ENCODE measurements at regions not wholly inside any gene's neighbourhood (a gene's known extent, or its start where the extent isn't known, plus 50 kb on each side); places are given as distances from the start of the nearest gene placed in this dataset.
"Not testable (repeated sequence)": the region's sequence is repeated elsewhere in the genome, so short reads cannot be mapped to it uniquely, and the experiment has no call there.

- 97% methylated on average over 3 of the region's 3 CpGs for WGBS
- DNase-seq (ENCODE audit: low read depth in 6 of 9, low spot score in 9 of 9); H3K4me1 ChIP-seq (ENCODE audit: control insufficient read depth in 2 of 2, insufficient read depth in 2 of 2, low read length in 2 of 2); H3K4me3 ChIP-seq (ENCODE audit: low read length in 2 of 2); H3K36me3 ChIP-seq (ENCODE audit: control insufficient read depth in 2 of 2, insufficient read depth in 2 of 2, low read length in 1 of 2); H3K27ac ChIP-seq (ENCODE audit: low read depth in 1 of 2, low read length in 1 of 2); H3K27me3 ChIP-seq (ENCODE audit: control insufficient read depth in 2 of 2, insufficient read depth in 1 of 2, low read length in 1 of 2): not testable (repeated sequence)
- peaks cover 0 to 11% of the 10 kb centered on the region in 2 donors for H3K9me3 ChIP-seq (ENCODE audit: control insufficient read depth in 2 of 2, insufficient read depth in 1 of 2, low read length in 1 of 2)
These were observed 204.8 kb upstream of the STT3B start for GRCh38 chr3:31327826-31328357.

GRCh38 chr3:31331278-31331677 is 201.4 kb upstream of the STT3B start:
- DNase-seq (ENCODE audit: low read depth in 6 of 9, low spot score in 9 of 9), result no peak
- Histone ChIP-seq H3K4me3 (ENCODE audit: low read length in 2 of 2) (no peak overlapping the region), H3K36me3 (ENCODE audit: control insufficient read depth in 2 of 2, insufficient read depth in 2 of 2, low read length in 1 of 2) (no peaks in the 10 kb centered on the region), H3K27ac (ENCODE audit: low read depth in 1 of 2, low read length in 1 of 2) (no peak overlapping the region), H3K9me3 (ENCODE audit: control insufficient read depth in 2 of 2, insufficient read depth in 1 of 2, low read length in 1 of 2) (peaks cover 0 to 11% of the 10 kb centered on the region in 2 donors), H3K27me3 (ENCODE audit: control insufficient read depth in 2 of 2, insufficient read depth in 1 of 2, low read length in 1 of 2) (no peaks in the 10 kb centered on the region), H3K4me1 (ENCODE audit: control insufficient read depth in 2 of 2, insufficient read depth in 2 of 2, low read length in 2 of 2) (no peaks in the 10 kb centered on the region)
- 81% methylated on average over 3 of the region's 3 CpGs for WGBS

- Histone ChIP-seq H3K27ac (ENCODE audit: low read depth in 1 of 2, low read length in 1 of 2) (no peak overlapping the region), H3K4me1 (ENCODE audit: control insufficient read depth in 2 of 2, insufficient read depth in 2 of 2, low read length in 2 of 2) (no peaks in the 10 kb centered on the region), H3K4me3 (ENCODE audit: low read length in 2 of 2) (no peak overlapping the region), H3K9me3 (ENCODE audit: control insufficient read depth in 2 of 2, insufficient read depth in 1 of 2, low read length in 1 of 2) (no peaks in the 10 kb centered on the region), H3K36me3 (ENCODE audit: control insufficient read depth in 2 of 2, insufficient read depth in 2 of 2, low read length in 1 of 2) (no peaks in the 10 kb centered on the region), H3K27me3 (ENCODE audit: control insufficient read depth in 2 of 2, insufficient read depth in 1 of 2, low read length in 1 of 2) (no peaks in the 10 kb centered on the region)
- 91% methylated on average over 2 of the region's 2 CpGs for WGBS
- DNase-seq (ENCODE audit: low read depth in 6 of 9, low spot score in 9 of 9), result no peak
These were observed 191.6 kb upstream of the STT3B start for GRCh38 chr3:31341130-31341529.

GRCh38 chr3:31343075-31343474 is 189.7 kb upstream of the STT3B start:
- WGBS, result 97% methylated on average over 1 of the region's 1 CpG
- Histone ChIP-seq H3K36me3 (ENCODE audit: control insufficient read depth in 2 of 2, insufficient read depth in 2 of 2, low read length in 1 of 2) (no peaks in the 10 kb centered on the region), H3K4me3 (ENCODE audit: low read length in 2 of 2) (no peak overlapping the region), H3K4me1 (ENCODE audit: control insufficient read depth in 2 of 2, insufficient read depth in 2 of 2, low read length in 2 of 2) (no peaks in the 10 kb centered on the region), H3K27me3 (ENCODE audit: control insufficient read depth in 2 of 2, insufficient read depth in 1 of 2, low read length in 1 of 2) (no peaks in the 10 kb centered on the region), H3K9me3 (ENCODE audit: control insufficient read depth in 2 of 2, insufficient read depth in 1 of 2, low read length in 1 of 2) (no peaks in the 10 kb centered on the region), H3K27ac (ENCODE audit: low read depth in 1 of 2, low read length in 1 of 2) (no peak overlapping the region)
- no peak for DNase-seq (ENCODE audit: low read depth in 6 of 9, low spot score in 9 of 9)

- Histone ChIP-seq H3K36me3 (ENCODE audit: control insufficient read depth in 2 of 2, insufficient read depth in 2 of 2, low read length in 1 of 2) (no peaks in the 10 kb centered on the region), H3K4me3 (ENCODE audit: low read length in 2 of 2) (no peak overlapping the region), H3K27ac (ENCODE audit: low read depth in 1 of 2, low read length in 1 of 2) (no peak overlapping the region), H3K4me1 (ENCODE audit: control insufficient read depth in 2 of 2, insufficient read depth in 2 of 2, low read length in 2 of 2) (no peaks in the 10 kb centered on the region), H3K9me3 (ENCODE audit: control insufficient read depth in 2 of 2, insufficient read depth in 1 of 2, low read length in 1 of 2) (no peaks in the 10 kb centered on the region), H3K27me3 (ENCODE audit: control insufficient read depth in 2 of 2, insufficient read depth in 1 of 2, low read length in 1 of 2) (no peaks in the 10 kb centered on the region)
- no peak for DNase-seq (ENCODE audit: low read depth in 6 of 9, low spot score in 9 of 9)
- 97% methylated on average over 2 of the region's 2 CpGs for WGBS
These were observed 187.1 kb upstream of the STT3B start for GRCh38 chr3:31345581-31345980.

- 98% methylated on average over 5 of the region's 5 CpGs for WGBS
- no peak overlapping the region for H3K27ac ChIP-seq (ENCODE audit: low read depth in 1 of 2, low read length in 1 of 2)
- H3K4me1 ChIP-seq (ENCODE audit: control insufficient read depth in 2 of 2, insufficient read depth in 2 of 2, low read length in 2 of 2), result no peaks in the 10 kb centered on the region
- H3K36me3 ChIP-seq (ENCODE audit: control insufficient read depth in 2 of 2, insufficient read depth in 2 of 2, low read length in 1 of 2), result no peaks in the 10 kb centered on the region
- H3K9me3 ChIP-seq (ENCODE audit: control insufficient read depth in 2 of 2, insufficient read depth in 1 of 2, low read length in 1 of 2), result no peaks in the 10 kb centered on the region
- no peak for DNase-seq (ENCODE audit: low read depth in 6 of 9, low spot score in 9 of 9)
- H3K4me3 ChIP-seq (ENCODE audit: low read length in 2 of 2), result no peak overlapping the region
- no peaks in the 10 kb centered on the region for H3K27me3 ChIP-seq (ENCODE audit: control insufficient read depth in 2 of 2, insufficient read depth in 1 of 2, low read length in 1 of 2)
These were observed 186.2 kb upstream of the STT3B start for GRCh38 chr3:31346542-31346979.

- no peak overlapping the region for H3K27ac ChIP-seq (ENCODE audit: low read depth in 1 of 2, low read length in 1 of 2)
- H3K4me1 ChIP-seq (ENCODE audit: control insufficient read depth in 2 of 2, insufficient read depth in 2 of 2, low read length in 2 of 2), result no peaks in the 10 kb centered on the region
- H3K9me3 ChIP-seq (ENCODE audit: control insufficient read depth in 2 of 2, insufficient read depth in 1 of 2, low read length in 1 of 2), result no peaks in the 10 kb centered on the region
- no peak overlapping the region for H3K4me3 ChIP-seq (ENCODE audit: low read length in 2 of 2)
- no peaks in the 10 kb centered on the region for H3K27me3 ChIP-seq (ENCODE audit: control insufficient read depth in 2 of 2, insufficient read depth in 1 of 2, low read length in 1 of 2)
- no peak for DNase-seq (ENCODE audit: low read depth in 6 of 9, low spot score in 9 of 9)
- H3K36me3 ChIP-seq (ENCODE audit: control insufficient read depth in 2 of 2, insufficient read depth in 2 of 2, low read length in 1 of 2), result no peaks in the 10 kb centered on the region
- WGBS, result 99% methylated on average over 1 of the region's 1 CpG
These were observed 183.6 kb upstream of the STT3B start for GRCh38 chr3:31349001-31349748.

GRCh38 chr3:31350307-31350706 is 182.4 kb upstream of the STT3B start:
- no peak for DNase-seq (ENCODE audit: low read depth in 6 of 9, low spot score in 9 of 9)
- Histone ChIP-seq H3K9me3 (ENCODE audit: control insufficient read depth in 2 of 2, insufficient read depth in 1 of 2, low read length in 1 of 2) (no peaks in the 10 kb centered on the region), H3K36me3 (ENCODE audit: control insufficient read depth in 2 of 2, insufficient read depth in 2 of 2, low read length in 1 of 2) (no peaks in the 10 kb centered on the region), H3K4me3 (ENCODE audit: low read length in 2 of 2) (no peak overlapping the region), H3K27ac (ENCODE audit: low read depth in 1 of 2, low read length in 1 of 2) (no peak overlapping the region), H3K4me1 (ENCODE audit: control insufficient read depth in 2 of 2, insufficient read depth in 2 of 2, low read length in 2 of 2) (no peaks in the 10 kb centered on the region), H3K27me3 (ENCODE audit: control insufficient read depth in 2 of 2, insufficient read depth in 1 of 2, low read length in 1 of 2) (no peaks in the 10 kb centered on the region)
- 96% methylated on average over 2 of the region's 2 CpGs for WGBS

- DNase-seq (ENCODE audit: low read depth in 6 of 9, low spot score in 9 of 9), result no peak
- Histone ChIP-seq H3K27ac (ENCODE audit: low read depth in 1 of 2, low read length in 1 of 2) (no peak overlapping the region), H3K36me3 (ENCODE audit: control insufficient read depth in 2 of 2, insufficient read depth in 2 of 2, low read length in 1 of 2) (no peaks in the 10 kb centered on the region), H3K4me1 (ENCODE audit: control insufficient read depth in 2 of 2, insufficient read depth in 2 of 2, low read length in 2 of 2) (no peaks in the 10 kb centered on the region), H3K4me3 (ENCODE audit: low read length in 2 of 2) (no peak overlapping the region), H3K27me3 (ENCODE audit: control insufficient read depth in 2 of 2, insufficient read depth in 1 of 2, low read length in 1 of 2) (no peaks in the 10 kb centered on the region), H3K9me3 (ENCODE audit: control insufficient read depth in 2 of 2, insufficient read depth in 1 of 2, low read length in 1 of 2) (peaks cover 2 to 4% of the 10 kb centered on the region in 2 donors)
These were observed 180.4 kb upstream of the STT3B start for GRCh38 chr3:31352331-31352730.
